H9 (cell line): ENCODE measurements at regions not wholly inside any gene's neighbourhood (a gene's known extent, or its start where the extent isn't known, plus 50 kb on each side); places are given as distances from the start of the nearest gene placed in this dataset.

Source experiments
- DNase-seq: peaks from one replicate; pipeline ENCODE4 v3.0.0-alpha.2; 2017
- H2AFZ ChIP-seq: one replicate; pipeline ENCODE4 v1.6.1; 2013; ENCODE audit warnings: mild to moderate bottlenecking, low read length, control low read depth, moderate library complexity
- H2AK5ac ChIP-seq: 2 replicates; pipeline ENCODE4 v1.6.1; 2013; ENCODE audit warnings: low read length, control low read depth, mixed read lengths; ENCODE audit not compliant: insufficient read length
- H2BK120ac ChIP-seq: one replicate; pipeline ENCODE4 v1.6.1; 2013; ENCODE audit warnings: low read depth, mild to moderate bottlenecking, low read length, control low read depth, inconsistent platforms; ENCODE audit not compliant: poor library complexity, severe bottlenecking
- H2BK12ac ChIP-seq: 2 replicates; pipeline ENCODE4 v1.6.1; 2013; ENCODE audit warnings: low read length, control low read depth, mixed read lengths, low read depth; ENCODE audit not compliant: insufficient read length
- H2BK15ac ChIP-seq: 2 replicates; pipeline ENCODE4 v1.6.1; 2013; ENCODE audit warnings: low read depth, low read length, control low read depth
- H2BK20ac ChIP-seq: one replicate; pipeline ENCODE4 v1.6.1; 2013; ENCODE audit warnings: low read depth, mild to moderate bottlenecking, low read length, control low read depth, inconsistent platforms; ENCODE audit not compliant: poor library complexity, severe bottlenecking
- H2BK5ac ChIP-seq: 2 replicates; pipeline ENCODE4 v1.6.1; 2013; ENCODE audit warnings: low read length, control low read depth, mixed read lengths; ENCODE audit not compliant: insufficient read length
- H3K14ac ChIP-seq: 2 replicates; pipeline ENCODE4 v1.6.1; 2013; ENCODE audit warnings: low read length, control low read depth; ENCODE audit not compliant: insufficient read depth
- H3K18ac ChIP-seq: 2 replicates; pipeline ENCODE4 v1.6.1; 2013; ENCODE audit warnings: low read depth, mild to moderate bottlenecking, mixed read lengths, low read length, control low read depth; ENCODE audit not compliant: insufficient read length
- H3K23ac ChIP-seq: 2 replicates; pipeline ENCODE4 v1.6.1; 2013; ENCODE audit warnings: low read length, control low read depth, mixed read lengths, low read depth; ENCODE audit not compliant: insufficient read length
- H3K23me2 ChIP-seq: 2 replicates; pipeline ENCODE4 v1.6.1; 2013; ENCODE audit warnings: low read depth, mild to moderate bottlenecking, mixed read lengths, low read length, control low read depth; ENCODE audit not compliant: insufficient read length, poor library complexity, severe bottlenecking
- H3K27ac ChIP-seq: 2 replicates; pipeline ENCODE4 v1.5.1; 2013; ENCODE audit warnings: low read length, control low read depth, mixed read lengths, low read depth; ENCODE audit not compliant: insufficient read length
- H3K27me3 ChIP-seq: 2 replicates; pipeline ENCODE4 v1.6.1; 2013; ENCODE audit warnings: low read length, control low read depth, inconsistent platforms; ENCODE audit not compliant: insufficient read depth
- H3K4ac ChIP-seq: 2 replicates; pipeline ENCODE4 v1.6.1; 2013; ENCODE audit warnings: low read depth, mild to moderate bottlenecking, control low read depth, inconsistent platforms, low read length, moderate library complexity
- H3K4me1 ChIP-seq: 2 replicates; pipeline ENCODE4 v1.6.1; 2013; ENCODE audit warnings: low read length, control low read depth, inconsistent platforms; ENCODE audit not compliant: insufficient read depth
- H3K4me2 ChIP-seq: 2 replicates; pipeline ENCODE4 v1.6.1; 2013; ENCODE audit warnings: low read length, control low read depth, mixed read lengths; ENCODE audit not compliant: insufficient read length, insufficient read depth
- H3K56ac ChIP-seq: 2 replicates; pipeline ENCODE4 v1.6.1; 2013; ENCODE audit warnings: low read depth, mild to moderate bottlenecking, mixed read lengths, low read length, control low read depth; ENCODE audit not compliant: insufficient read length
- H3K79me1 ChIP-seq: 2 replicates; pipeline ENCODE4 v1.6.1; 2013; ENCODE audit warnings: low read depth, mild to moderate bottlenecking, moderate library complexity, low read length, control low read depth, inconsistent platforms; ENCODE audit not compliant: insufficient read depth, poor library complexity, severe bottlenecking
- H3K79me2 ChIP-seq: 2 replicates; pipeline ENCODE4 v1.6.1; 2013; ENCODE audit warnings: low read length, control low read depth, inconsistent platforms; ENCODE audit not compliant: insufficient read depth
- H3K9ac ChIP-seq: 2 replicates; pipeline ENCODE4 v1.6.1; 2013; ENCODE audit warnings: low read length, control low read depth, mixed read lengths; ENCODE audit not compliant: insufficient read length; ENCODE audit errors: extremely low read depth
- H3K9me3 ChIP-seq: one replicate; pipeline ENCODE4 v1.6.1; 2013; ENCODE audit warnings: low read depth, low read length, inconsistent platforms; ENCODE audit not compliant: control insufficient read depth
- H3T11ph ChIP-seq: one replicate; pipeline ENCODE4 v1.6.1; 2013; ENCODE audit warnings: mild to moderate bottlenecking, low read length, control low read depth, inconsistent platforms
- H4K20me1 ChIP-seq: one replicate; pipeline ENCODE4 v1.6.1; 2013; ENCODE audit not compliant: control insufficient read depth, insufficient read length, insufficient read depth
- H4K5ac ChIP-seq: 2 replicates; pipeline ENCODE4 v1.6.1; 2013; ENCODE audit warnings: low read depth, mild to moderate bottlenecking, mixed read lengths, low read length, control low read depth; ENCODE audit not compliant: insufficient read length
- H4K8ac ChIP-seq: replicated peaks from 2 replicates; pipeline ENCODE4 v1.6.1; 2013; ENCODE audit warnings: low read length, control low read depth, mixed read lengths, low read depth; ENCODE audit not compliant: insufficient read length
- H4K91ac ChIP-seq: 2 replicates; pipeline ENCODE4 v1.6.1; 2013; ENCODE audit warnings: low read depth, mild to moderate bottlenecking, moderate library complexity, mixed read lengths, low read length, control low read depth; ENCODE audit not compliant: insufficient read length
- H3K27ac Mint-ChIP-seq, 3 experiments: 2 replicates in 2 of 3; 3 replicates in 1 of 3; pipeline ENCODE4 v1.8.0; 2020 to 2021; ENCODE audit warnings: mixed read lengths in 3 of 3, mild to moderate bottlenecking in 1 of 3, moderate library complexity in 1 of 3
- H3K27me3 Mint-ChIP-seq: 2 replicates; pipeline ENCODE4 v1.8.0; 2021; ENCODE audit warnings: low read depth, mild to moderate bottlenecking, moderate library complexity, mixed read lengths
- H3K36me3 Mint-ChIP-seq, 3 experiments: 2 replicates in 2 of 3; 3 replicates in 1 of 3; pipeline ENCODE4 v1.8.0; 2020 to 2021; ENCODE audit warnings: low read depth in 3 of 3, mixed read lengths in 3 of 3; ENCODE audit not compliant: insufficient read depth in 1 of 3
- H3K4me1 Mint-ChIP-seq, 2 experiments: 2 replicates each; pipeline ENCODE4 v1.8.0; 2020; ENCODE audit warnings: mixed read lengths in 2 of 2
- H3K4me3 Mint-ChIP-seq, 2 experiments: 2 replicates in 1 of 2; 3 replicates in 1 of 2; pipeline ENCODE4 v1.8.0; 2020 to 2021; ENCODE audit warnings: mild to moderate bottlenecking in 2 of 2, mixed read lengths in 2 of 2, moderate library complexity in 1 of 2
- H3K9me3 Mint-ChIP-seq, 2 experiments: 2 replicates in 1 of 2; 3 replicates in 1 of 2; pipeline ENCODE4 v1.8.0; 2020; ENCODE audit warnings: mild to moderate bottlenecking in 2 of 2, mixed read lengths in 2 of 2, moderate library complexity in 1 of 2
- WGBS: extraction: QIAGEN DNeasy Blood & Tissue Kit; methylation state at CpG from one replicate; pipeline ENCODE4 v1.1.7; 2013; ENCODE audit warnings: missing lambda C conversion rate, low lambda C conversion rate, mixed read lengths; ENCODE audit not compliant: insufficient read length; ENCODE audit errors: extremely low coverage; 5-methylcytosine and 5-hydroxymethylcytosine counted together
- TF ChIP-seq, protein P1 (sequence below): fragments of 200-600 bp; sonication (generic); conservative IDR thresholded peaks from 3 replicates; pipeline ENCODE4 v1.8.0; 2021; ENCODE audit warnings: antibody characterized with exemption, mild to moderate bottlenecking

- Histone ChIP-seq H3K18ac (no peak overlapping the region), H3T11ph (no peak overlapping the region), H3K14ac (no peak overlapping the region), H3K9ac (no peak overlapping the region), H3K4ac (no peak overlapping the region), H4K91ac (no peak overlapping the region), H4K5ac (no peak overlapping the region), H2AFZ (no peak overlapping the region), H4K20me1 (no peaks in the 10 kb centered on the region), H3K56ac (no peak overlapping the region), H3K27me3 (no peaks in the 10 kb centered on the region), H2AK5ac (no peak overlapping the region), H4K8ac (no peak overlapping the region), H2BK120ac (no peak overlapping the region), H3K9me3 (no peaks in the 10 kb centered on the region), H2BK5ac (no peak overlapping the region), H3K79me1 (no peaks in the 10 kb centered on the region), H3K23me2 (no peaks in the 10 kb centered on the region), H2BK12ac (no peak overlapping the region), H2BK15ac (no peak overlapping the region), H3K4me1 (no peaks in the 10 kb centered on the region), H3K4me2 (no peak overlapping the region), H3K23ac (no peak overlapping the region), H3K79me2 (no peaks in the 10 kb centered on the region), H2BK20ac (no peak overlapping the region), H3K27ac (no peak overlapping the region)
- H3K9me3 Mint-ChIP-seq, result no peaks in the 10 kb centered on the region
- TF ChIP-seq, protein P1, sequence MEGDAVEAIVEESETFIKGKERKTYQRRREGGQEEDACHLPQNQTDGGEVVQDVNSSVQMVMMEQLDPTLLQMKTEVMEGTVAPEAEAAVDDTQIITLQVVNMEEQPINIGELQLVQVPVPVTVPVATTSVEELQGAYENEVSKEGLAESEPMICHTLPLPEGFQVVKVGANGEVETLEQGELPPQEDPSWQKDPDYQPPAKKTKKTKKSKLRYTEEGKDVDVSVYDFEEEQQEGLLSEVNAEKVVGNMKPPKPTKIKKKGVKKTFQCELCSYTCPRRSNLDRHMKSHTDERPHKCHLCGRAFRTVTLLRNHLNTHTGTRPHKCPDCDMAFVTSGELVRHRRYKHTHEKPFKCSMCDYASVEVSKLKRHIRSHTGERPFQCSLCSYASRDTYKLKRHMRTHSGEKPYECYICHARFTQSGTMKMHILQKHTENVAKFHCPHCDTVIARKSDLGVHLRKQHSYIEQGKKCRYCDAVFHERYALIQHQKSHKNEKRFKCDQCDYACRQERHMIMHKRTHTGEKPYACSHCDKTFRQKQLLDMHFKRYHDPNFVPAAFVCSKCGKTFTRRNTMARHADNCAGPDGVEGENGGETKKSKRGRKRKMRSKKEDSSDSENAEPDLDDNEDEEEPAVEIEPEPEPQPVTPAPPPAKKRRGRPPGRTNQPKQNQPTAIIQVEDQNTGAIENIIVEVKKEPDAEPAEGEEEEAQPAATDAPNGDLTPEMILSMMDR, result no peak
- no peaks in the 10 kb centered on the region for H3K36me3 Mint-ChIP-seq
- H3K4me1 Mint-ChIP-seq, result peaks cover 8 to 10% of the 10 kb centered on the region in 2 experiments
- no peak overlapping the region for H3K27ac Mint-ChIP-seq
- no peak for DNase-seq
- no peak overlapping the region for H3K4me3 Mint-ChIP-seq
- no CpG with 5 or more reads among the region's 1 CpG for WGBS
- no peaks in the 10 kb centered on the region for H3K27me3 Mint-ChIP-seq
These were observed 395.8 kb upstream of the KLF12 start for GRCh38 chr13:74530011-74530410.
